HEK293T (cell line): ENCODE measurements at regions not wholly inside any gene's neighbourhood (a gene's known extent, or its start where the extent isn't known, plus 50 kb on each side); places are given as distances from the start of the nearest gene placed in this dataset.

Experiments used
- ARNT ChIP-seq: fragments of 450-650 bp; IDR thresholded peaks from 2 replicates; pipeline ENCODE4 v1.6.1; 2017; ENCODE audit warnings: mild to moderate bottlenecking
- BHLHE40 ChIP-seq: fragments of 450-650 bp; IDR thresholded peaks from 2 replicates; pipeline ENCODE4 v1.6.1; 2016; ENCODE audit warnings: mild to moderate bottlenecking, moderate library complexity, borderline replicate concordance
- ELF4 ChIP-seq: fragments of 450-650 bp; IDR thresholded peaks from 2 replicates; pipeline ENCODE4 v1.6.1; 2017; ENCODE audit warnings: antibody characterized with exemption
- FOXA1 ChIP-seq: fragments of 450-650 bp; IDR thresholded peaks from 2 replicates; pipeline ENCODE4 v1.6.1; 2016; ENCODE audit warnings: mild to moderate bottlenecking
- FOXK2 ChIP-seq: fragments of 450-650 bp; IDR thresholded peaks from 2 replicates; pipeline ENCODE4 v1.6.1; 2016; ENCODE audit warnings: mild to moderate bottlenecking
- FOXM1 ChIP-seq: fragments of 450-650 bp; IDR thresholded peaks from 2 replicates; pipeline ENCODE4 v1.6.1; 2017; ENCODE audit warnings: mild to moderate bottlenecking, borderline replicate concordance
- HDGF ChIP-seq: fragments of 450-650 bp; IDR thresholded peaks from 2 replicates; pipeline ENCODE4 v1.6.1; 2017; ENCODE audit warnings: antibody characterized with exemption, borderline replicate concordance
- L3MBTL2 ChIP-seq: fragments of 450-650 bp; conservative IDR thresholded peaks from 2 replicates; pipeline ENCODE4 v1.6.1; 2016; ENCODE audit warnings: mild to moderate bottlenecking
- NFRKB ChIP-seq: fragments of 450-650 bp; IDR thresholded peaks from 2 replicates; pipeline ENCODE4 v1.6.1; 2016; ENCODE audit warnings: mild to moderate bottlenecking, moderate library complexity
- PKNOX1 ChIP-seq: fragments of 450-650 bp; IDR thresholded peaks from 2 replicates; pipeline ENCODE4 v1.6.1; 2016
- SP1 ChIP-seq: fragments of 450-650 bp; IDR thresholded peaks from 2 replicates; pipeline ENCODE4 v1.6.1; 2017
- SUZ12 ChIP-seq: fragments of 450-650 bp; IDR thresholded peaks from 2 replicates; pipeline ENCODE4 v1.6.1; 2016; ENCODE audit warnings: mild to moderate bottlenecking
- ZNF384 ChIP-seq: fragments of 450-650 bp; IDR thresholded peaks from 2 replicates; pipeline ENCODE4 v1.6.1; 2016

- no peak for TF ChIP-seq FOXA1
- no peak for TF ChIP-seq SP1
- TF ChIP-seq BHLHE40: no peak
- no peak for TF ChIP-seq FOXK2
- TF ChIP-seq ARNT: no peak
- TF ChIP-seq SUZ12: no peak
- TF ChIP-seq ELF4: no peak
- TF ChIP-seq FOXM1: no peak
- no peak for TF ChIP-seq L3MBTL2
- no peak for TF ChIP-seq NFRKB
- no peak for TF ChIP-seq ZNF384
- TF ChIP-seq PKNOX1: no peak
- no peak for TF ChIP-seq HDGF
Measured at GRCh38 chr6:122918714-122919113, 77.3 kb upstream of the CLVS2 start.
